AG04450 (cell line): ENCODE measurements at regions not wholly inside any gene's neighbourhood (a gene's known extent, or its start where the extent isn't known, plus 50 kb on each side); places are given as distances from the start of the nearest gene placed in this dataset.

Source experiments
- CTCF ChIA-PET: fragments of 300-600, 350-600 bp; formaldehyde crosslinking; extraction: SDS; loops from one replicate; lab custom pipeline; 2022; ENCODE audit warnings: antibody characterized with exemption, inconsistent platforms; lab: Charles Lee
- POLR2A ChIA-PET: fragments of 350-600 bp; formaldehyde crosslinking; extraction: SDS; loops from one replicate; lab custom pipeline; 2021; ENCODE audit warnings: antibody characterized with exemption, inconsistent platforms; lab: Yijun Ruan, JAX
- DNase-seq: peaks from one replicate; pipeline ENCODE4 v3.0.0-alpha.2; 2011; ENCODE audit warnings: low read depth, low spot score
- H3K27ac ChIP-seq: one replicate; pipeline ENCODE4 v1.5.1; 2012; ENCODE audit warnings: low read depth, low read length, control low read depth
- H3K27me3 ChIP-seq: one replicate; pipeline ENCODE4 v1.6.0; 2012; ENCODE audit warnings: low read length; ENCODE audit not compliant: control insufficient read depth, insufficient read depth
- H3K4me3 ChIP-seq: 2 replicates; pipeline ENCODE4 v1.5.1; 2011; ENCODE audit warnings: mild to moderate bottlenecking, low read depth, low read length, control low read depth
- H3K9me3 ChIP-seq: 2 replicates; pipeline ENCODE4 v1.5.1; 2012; ENCODE audit warnings: low read length; ENCODE audit not compliant: control insufficient read depth, insufficient read depth
- CTCF ChIP-seq: IDR thresholded peaks from 2 replicates; pipeline ENCODE4 v1.5.1; 2011; ENCODE audit warnings: low read depth, low read length, control low read depth, inconsistent platforms

- DNase-seq = no peak
- Histone ChIP-seq H3K27ac (no peak overlapping the region), H3K27me3 (no peaks in the 10 kb centered on the region), H3K9me3 (no peaks in the 10 kb centered on the region), H3K4me3 (no peak overlapping the region)
- TF ChIP-seq CTCF = no peak
- CTCF ChIA-PET = interaction anchor here (1.7 kb wide), 1 partner anchor 86 kb away, joined by 5 read pairs; no protein-coding TSS in a partner anchor
- POLR2A ChIA-PET = no interaction called here
These were observed 76.6 kb upstream of the KRAS start for GRCh38 chr12:25327321-25327720.

DNA sequence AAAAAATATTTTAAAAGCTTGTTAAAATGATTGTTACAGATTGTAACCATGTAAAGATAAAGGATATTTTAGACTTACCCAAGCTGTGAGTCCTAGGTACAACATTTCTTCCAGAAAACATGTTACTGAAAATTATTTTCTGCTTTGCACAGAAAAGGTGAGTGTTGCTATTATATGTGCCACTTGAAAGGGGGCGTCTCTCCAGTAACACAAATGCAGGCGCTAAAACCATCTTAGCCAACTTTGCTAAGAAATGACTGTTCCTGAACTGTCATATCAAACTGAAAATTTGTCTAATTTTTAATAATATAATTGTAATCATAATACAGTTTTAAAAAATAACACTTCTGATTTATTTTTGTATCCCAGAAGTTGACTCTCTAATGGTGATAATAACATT lies 75.6 kb upstream of the KRAS start:
- no peak overlapping the region for H3K4me3 ChIP-seq
- no peak for DNase-seq
- TF ChIP-seq CTCF = no peak
- no peaks in the 10 kb centered on the region for H3K27me3 ChIP-seq
- CTCF ChIA-PET = no interaction called here
- no peaks in the 10 kb centered on the region for H3K9me3 ChIP-seq
- POLR2A ChIA-PET = no interaction called here
- no peak overlapping the region for H3K27ac ChIP-seq

GRCh38 chr12:25324861-25325260 lies 74.1 kb upstream of the KRAS start:
- no peaks in the 10 kb centered on the region for H3K9me3 ChIP-seq
- H3K27ac ChIP-seq = no peak overlapping the region
- CTCF ChIA-PET = no interaction called here
- H3K27me3 ChIP-seq = no peaks in the 10 kb centered on the region
- TF ChIP-seq CTCF = no peak
- DNase-seq = no peak
- POLR2A ChIA-PET = no interaction called here
- H3K4me3 ChIP-seq = no peak overlapping the region

- POLR2A ChIA-PET = no interaction called here
- H3K27ac ChIP-seq = no peak overlapping the region
These were observed 72.9 kb upstream of the KRAS start for GRCh38 chr12:25323581-25323982.

DNA sequence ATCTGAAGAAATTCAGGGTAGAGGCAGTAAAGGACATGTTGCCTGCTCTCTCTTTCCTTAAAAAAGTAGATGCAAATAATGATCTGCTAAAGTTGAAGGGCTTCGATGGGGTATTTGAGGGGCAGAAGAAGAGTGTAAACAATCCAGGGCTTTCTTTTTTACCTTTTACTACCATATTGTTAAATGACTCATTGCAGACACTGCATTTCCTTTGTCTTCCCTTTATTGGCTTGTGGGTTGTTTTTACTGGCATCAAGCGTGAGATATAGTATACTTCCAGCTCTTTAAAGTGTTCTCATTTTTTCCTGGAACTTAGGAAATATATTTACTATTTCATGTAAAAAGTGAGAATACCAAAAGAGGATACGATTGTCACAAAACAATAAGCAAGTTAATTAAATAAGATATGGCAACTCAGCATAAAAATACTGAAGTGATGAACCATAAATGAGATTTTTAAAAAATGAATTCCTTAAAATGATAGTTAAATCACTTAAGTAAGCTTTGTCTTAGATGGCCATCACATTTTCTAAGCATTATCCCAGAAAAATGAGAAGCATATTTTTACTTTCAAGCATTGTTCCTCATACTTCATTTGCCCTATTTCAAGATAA lies 72.3 kb upstream of the KRAS start:
- Histone ChIP-seq H3K9me3 (no peaks in the 10 kb centered on the region), H3K4me3 (no peak overlapping the region), H3K27ac (no peak overlapping the region), H3K27me3 (no peaks in the 10 kb centered on the region)
- ChIA-PET CTCF (interaction anchor here (0.6 kb wide), 2 partner anchors 50 to 300 kb away, joined by 3 to 10 read pairs; no protein-coding TSS in a partner anchor), POLR2A (no interaction called here)
- TF ChIP-seq CTCF = no peak
- DNase-seq = no peak

More at GRCh38 chr12:25323581-25323982, 72.9 kb upstream of the KRAS start:
- H3K4me3 ChIP-seq = no peak overlapping the region
- DNase-seq = no peak
- CTCF ChIA-PET = interaction anchor here (0.6 kb wide), 1 partner anchor 51 kb away, joined by 3 read pairs; no protein-coding TSS in a partner anchor
- no peaks in the 10 kb centered on the region for H3K27me3 ChIP-seq
- no peak for TF ChIP-seq CTCF
- no peaks in the 10 kb centered on the region for H3K9me3 ChIP-seq
